Ishikawa (cell line): ENCODE measurements at regions not wholly inside any gene's neighbourhood (a gene's known extent, or its start where the extent isn't known, plus 50 kb on each side); places are given as distances from the start of the nearest gene placed in this dataset.

Experiments used
- TAF1 ChIP-seq: IDR thresholded peaks from 2 replicates; pipeline ENCODE4 v1.6.1; 2012; ENCODE audit warnings: low read depth, mild to moderate bottlenecking
- TF ChIP-seq, protein P1 (sequence below): IDR thresholded peaks from 2 replicates; pipeline ENCODE4 v1.6.1; 2012; ENCODE audit warnings: low read depth, mild to moderate bottlenecking

DNA sequence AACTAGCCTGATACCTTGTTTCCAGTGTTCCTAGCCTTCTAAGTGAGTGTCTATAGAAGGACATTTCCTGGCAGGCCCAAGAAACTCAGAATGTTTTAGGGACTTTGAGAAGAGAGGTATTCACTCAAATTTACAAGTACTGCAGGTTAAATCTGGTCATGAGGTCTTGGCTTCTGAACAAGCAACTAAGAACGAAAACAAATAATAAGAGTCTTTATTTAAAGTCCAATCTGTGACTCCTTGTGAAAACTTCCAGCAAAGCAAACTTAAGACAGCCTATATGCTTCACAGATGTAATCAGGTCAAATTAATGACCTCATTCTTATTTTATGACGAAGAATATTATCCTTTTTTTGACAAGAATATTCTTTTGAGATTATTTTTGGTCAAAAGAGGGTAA, 79.4 kb upstream of the PRSS16 start:
- TF ChIP-seq, protein P1, sequence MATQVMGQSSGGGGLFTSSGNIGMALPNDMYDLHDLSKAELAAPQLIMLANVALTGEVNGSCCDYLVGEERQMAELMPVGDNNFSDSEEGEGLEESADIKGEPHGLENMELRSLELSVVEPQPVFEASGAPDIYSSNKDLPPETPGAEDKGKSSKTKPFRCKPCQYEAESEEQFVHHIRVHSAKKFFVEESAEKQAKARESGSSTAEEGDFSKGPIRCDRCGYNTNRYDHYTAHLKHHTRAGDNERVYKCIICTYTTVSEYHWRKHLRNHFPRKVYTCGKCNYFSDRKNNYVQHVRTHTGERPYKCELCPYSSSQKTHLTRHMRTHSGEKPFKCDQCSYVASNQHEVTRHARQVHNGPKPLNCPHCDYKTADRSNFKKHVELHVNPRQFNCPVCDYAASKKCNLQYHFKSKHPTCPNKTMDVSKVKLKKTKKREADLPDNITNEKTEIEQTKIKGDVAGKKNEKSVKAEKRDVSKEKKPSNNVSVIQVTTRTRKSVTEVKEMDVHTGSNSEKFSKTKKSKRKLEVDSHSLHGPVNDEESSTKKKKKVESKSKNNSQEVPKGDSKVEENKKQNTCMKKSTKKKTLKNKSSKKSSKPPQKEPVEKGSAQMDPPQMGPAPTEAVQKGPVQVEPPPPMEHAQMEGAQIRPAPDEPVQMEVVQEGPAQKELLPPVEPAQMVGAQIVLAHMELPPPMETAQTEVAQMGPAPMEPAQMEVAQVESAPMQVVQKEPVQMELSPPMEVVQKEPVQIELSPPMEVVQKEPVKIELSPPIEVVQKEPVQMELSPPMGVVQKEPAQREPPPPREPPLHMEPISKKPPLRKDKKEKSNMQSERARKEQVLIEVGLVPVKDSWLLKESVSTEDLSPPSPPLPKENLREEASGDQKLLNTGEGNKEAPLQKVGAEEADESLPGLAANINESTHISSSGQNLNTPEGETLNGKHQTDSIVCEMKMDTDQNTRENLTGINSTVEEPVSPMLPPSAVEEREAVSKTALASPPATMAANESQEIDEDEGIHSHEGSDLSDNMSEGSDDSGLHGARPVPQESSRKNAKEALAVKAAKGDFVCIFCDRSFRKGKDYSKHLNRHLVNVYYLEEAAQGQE = no peak
- TF ChIP-seq TAF1 = no peak
